Esophagus muscularis mucosa (tissue), 3 donors: ENCODE measurements at regions not wholly inside any gene's neighbourhood (a gene's known extent, or its start where the extent isn't known, plus 50 kb on each side); places are given as distances from the start of the nearest gene placed in this dataset.

Source experiments
- POLR2A ChIP-seq: fragments of 450-650 bp; IDR thresholded peaks from one replicate; pipeline ENCODE4 v1.6.1; 2017; ENCODE audit warnings: antibody characterized with exemption, moderate library complexity, mild to moderate bottlenecking, low read depth
- TF ChIP-seq, protein P1 (sequence below), 3 experiments: fragments of 200-600 bp in 2 of 3; fragments of 450-650 bp in 1 of 3; sonication (generic) in 2 of 3; IDR thresholded peaks; one replicate each; pipeline ENCODE4 v1.5.1; 2017 to 2019; ENCODE audit warnings: antibody characterized with exemption in 3 of 3, mild to moderate bottlenecking in 2 of 3, moderate library complexity in 1 of 3

GRCh38 chr1:90502194-90502593 lies 214.9 kb downstream of the BARHL2 start:
- TF ChIP-seq, protein P1, sequence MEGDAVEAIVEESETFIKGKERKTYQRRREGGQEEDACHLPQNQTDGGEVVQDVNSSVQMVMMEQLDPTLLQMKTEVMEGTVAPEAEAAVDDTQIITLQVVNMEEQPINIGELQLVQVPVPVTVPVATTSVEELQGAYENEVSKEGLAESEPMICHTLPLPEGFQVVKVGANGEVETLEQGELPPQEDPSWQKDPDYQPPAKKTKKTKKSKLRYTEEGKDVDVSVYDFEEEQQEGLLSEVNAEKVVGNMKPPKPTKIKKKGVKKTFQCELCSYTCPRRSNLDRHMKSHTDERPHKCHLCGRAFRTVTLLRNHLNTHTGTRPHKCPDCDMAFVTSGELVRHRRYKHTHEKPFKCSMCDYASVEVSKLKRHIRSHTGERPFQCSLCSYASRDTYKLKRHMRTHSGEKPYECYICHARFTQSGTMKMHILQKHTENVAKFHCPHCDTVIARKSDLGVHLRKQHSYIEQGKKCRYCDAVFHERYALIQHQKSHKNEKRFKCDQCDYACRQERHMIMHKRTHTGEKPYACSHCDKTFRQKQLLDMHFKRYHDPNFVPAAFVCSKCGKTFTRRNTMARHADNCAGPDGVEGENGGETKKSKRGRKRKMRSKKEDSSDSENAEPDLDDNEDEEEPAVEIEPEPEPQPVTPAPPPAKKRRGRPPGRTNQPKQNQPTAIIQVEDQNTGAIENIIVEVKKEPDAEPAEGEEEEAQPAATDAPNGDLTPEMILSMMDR (IDR thresholded peaks at IDR 0.05), result no peak
- TF ChIP-seq POLR2A, result no peak
